ENCODE measurements at regions not wholly inside any gene's neighbourhood (a gene's known extent, or its start where the extent isn't known, plus 50 kb on each side); places are given as distances from the start of the nearest gene placed in this dataset.

DNA sequence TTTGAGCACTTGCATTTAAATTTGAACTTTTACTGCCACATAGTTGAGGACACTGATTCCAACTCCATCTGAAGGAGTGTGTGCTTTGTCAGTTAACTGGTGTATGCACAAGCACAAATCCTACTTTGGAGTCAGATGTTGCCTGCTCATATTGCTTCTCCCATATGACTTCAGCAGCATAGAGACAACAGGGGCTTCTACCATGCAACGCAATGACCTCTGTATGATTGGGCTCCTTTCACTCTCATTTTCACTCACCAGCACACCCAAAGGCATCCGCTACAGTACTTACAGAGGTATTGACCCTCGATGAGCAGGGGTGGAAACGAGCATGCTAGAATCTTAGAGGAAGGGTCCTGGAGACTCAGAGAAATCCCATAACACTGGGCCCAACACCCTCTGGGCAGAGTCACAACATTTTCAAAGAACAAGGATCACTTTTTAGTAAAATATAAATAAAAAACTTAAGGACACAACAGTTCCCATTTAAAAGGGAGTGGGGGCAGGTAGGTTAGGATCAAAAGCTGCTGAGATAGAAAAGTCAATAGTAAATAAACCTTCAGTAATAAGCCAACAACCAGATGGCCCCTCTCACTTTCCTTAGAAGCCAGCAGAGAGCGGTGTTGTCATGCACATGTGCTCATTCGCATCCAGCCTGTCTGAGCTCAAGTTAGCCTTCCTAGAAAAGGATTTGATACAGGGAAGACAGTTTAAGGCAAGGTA is 203.8 kb downstream of the SNCAIP start:
- TF ChIP-seq, protein P1, sequence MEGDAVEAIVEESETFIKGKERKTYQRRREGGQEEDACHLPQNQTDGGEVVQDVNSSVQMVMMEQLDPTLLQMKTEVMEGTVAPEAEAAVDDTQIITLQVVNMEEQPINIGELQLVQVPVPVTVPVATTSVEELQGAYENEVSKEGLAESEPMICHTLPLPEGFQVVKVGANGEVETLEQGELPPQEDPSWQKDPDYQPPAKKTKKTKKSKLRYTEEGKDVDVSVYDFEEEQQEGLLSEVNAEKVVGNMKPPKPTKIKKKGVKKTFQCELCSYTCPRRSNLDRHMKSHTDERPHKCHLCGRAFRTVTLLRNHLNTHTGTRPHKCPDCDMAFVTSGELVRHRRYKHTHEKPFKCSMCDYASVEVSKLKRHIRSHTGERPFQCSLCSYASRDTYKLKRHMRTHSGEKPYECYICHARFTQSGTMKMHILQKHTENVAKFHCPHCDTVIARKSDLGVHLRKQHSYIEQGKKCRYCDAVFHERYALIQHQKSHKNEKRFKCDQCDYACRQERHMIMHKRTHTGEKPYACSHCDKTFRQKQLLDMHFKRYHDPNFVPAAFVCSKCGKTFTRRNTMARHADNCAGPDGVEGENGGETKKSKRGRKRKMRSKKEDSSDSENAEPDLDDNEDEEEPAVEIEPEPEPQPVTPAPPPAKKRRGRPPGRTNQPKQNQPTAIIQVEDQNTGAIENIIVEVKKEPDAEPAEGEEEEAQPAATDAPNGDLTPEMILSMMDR (IDR thresholded peaks at IDR 0.05; ENCODE audit: low read length), result peak; percentile 47
- TF ChIP-seq EZH2phosphoT487 (IDR thresholded peaks at IDR 0.05; ENCODE audit: low read length) (no peak), EZH2 (optimal IDR thresholded peaks at IDR 0.05; ENCODE audit: low read depth, low read length) (no peak)

Measured in MM.1S (cell line).